ENCODE measurements at regions not wholly inside any gene's neighbourhood (a gene's known extent, or its start where the extent isn't known, plus 50 kb on each side); places are given as distances from the start of the nearest gene placed in this dataset.
"Not testable (repeated sequence)": the region's sequence is repeated elsewhere in the genome, so short reads cannot be mapped to it uniquely, and the experiment has no call there.

DNA sequence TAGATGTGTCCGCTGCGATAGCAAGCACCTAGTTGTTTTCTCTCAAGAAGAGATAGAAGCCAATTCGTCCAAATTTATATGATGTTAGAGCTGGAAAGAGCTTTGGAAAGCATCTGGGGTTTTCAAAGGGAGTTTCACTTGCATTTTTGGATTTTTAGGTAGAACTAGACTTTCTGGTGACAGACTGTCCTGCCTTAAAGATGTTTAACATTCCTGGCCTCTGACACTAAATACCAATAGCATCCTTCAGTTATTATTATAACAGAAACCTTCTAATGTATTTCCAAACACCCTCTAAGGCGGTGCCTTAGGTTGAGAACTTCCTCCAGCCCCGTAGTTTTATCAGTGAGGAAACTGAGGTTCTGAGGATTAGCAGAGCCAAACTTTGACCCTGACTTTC is 305.3 kb downstream of the SATB1 start:
- peak; percentile 33 for DNase-seq

DNA sequence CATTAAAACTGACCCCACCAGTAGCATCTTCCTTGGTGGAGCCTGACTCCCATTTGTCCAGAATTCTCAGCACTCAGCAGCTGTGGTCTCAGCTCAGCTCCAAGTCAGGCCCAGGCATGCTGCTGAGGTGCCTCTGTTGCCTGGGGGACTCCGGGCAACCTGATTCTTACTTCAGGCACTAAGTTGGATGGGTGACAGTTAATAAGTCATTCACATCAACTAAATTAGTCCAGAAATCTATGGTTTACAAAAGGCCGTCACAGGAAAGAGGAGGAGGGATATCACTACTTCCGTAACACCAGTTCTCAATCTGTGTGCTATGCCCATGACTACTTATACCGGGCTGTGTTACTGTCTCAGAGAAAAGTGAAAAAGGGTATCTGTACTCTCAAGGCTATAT is 310.2 kb downstream of the SATB1 start:
- DNase-seq = no peak

DNA sequence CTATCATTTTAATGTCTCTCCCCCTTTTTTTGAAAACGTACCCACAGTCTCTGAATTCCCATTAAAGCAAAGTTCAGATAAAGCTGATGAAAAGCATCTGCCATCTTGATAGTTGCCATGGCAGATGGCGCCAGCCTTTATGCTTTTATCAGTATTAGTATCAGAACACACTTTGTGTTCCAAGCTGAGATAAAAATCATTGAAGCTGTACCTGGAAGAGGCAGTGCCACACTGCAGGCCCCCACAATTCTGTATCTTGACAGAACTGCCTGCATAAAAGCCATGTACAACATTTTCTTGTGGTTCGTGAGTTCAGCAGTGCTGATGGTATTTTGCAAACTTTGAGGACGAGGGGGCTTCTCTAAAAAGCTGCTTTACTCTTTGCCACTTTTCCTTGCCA is 311.7 kb downstream of the SATB1 start:
- no peak for DNase-seq

DNA sequence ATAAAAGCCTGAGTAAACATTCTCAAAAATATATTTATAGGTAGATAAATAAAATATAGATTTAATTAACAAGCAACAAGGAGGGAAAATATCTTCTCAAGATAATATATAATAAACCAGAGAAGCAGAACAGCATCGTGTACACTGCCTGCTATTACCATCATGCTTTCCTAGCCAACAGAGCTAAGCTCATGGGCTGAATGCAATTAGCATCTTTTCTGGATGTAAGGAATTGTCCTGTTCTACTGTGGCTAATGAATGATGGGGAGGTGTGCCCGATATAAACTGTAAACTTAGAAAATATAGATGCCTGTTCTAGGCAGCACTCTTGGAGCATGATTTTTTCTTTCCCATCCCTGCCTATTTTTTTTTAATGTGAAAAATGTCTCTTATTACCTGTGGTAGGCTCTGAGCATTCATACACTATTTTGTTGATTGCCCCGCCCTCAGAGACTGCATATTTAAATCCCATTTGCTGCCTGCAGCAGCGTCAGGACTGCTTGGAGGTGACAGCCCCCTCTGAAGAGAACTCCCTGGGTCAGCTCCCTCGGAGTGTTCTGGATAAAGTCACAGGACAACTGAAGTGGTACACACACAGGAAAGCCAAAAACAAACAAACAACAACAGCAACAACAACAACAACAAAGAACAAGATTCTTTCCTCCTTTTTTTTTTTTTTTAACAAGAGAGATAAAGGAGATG is 312.3 kb downstream of the SATB1 start:
- no peak for DNase-seq

DNA sequence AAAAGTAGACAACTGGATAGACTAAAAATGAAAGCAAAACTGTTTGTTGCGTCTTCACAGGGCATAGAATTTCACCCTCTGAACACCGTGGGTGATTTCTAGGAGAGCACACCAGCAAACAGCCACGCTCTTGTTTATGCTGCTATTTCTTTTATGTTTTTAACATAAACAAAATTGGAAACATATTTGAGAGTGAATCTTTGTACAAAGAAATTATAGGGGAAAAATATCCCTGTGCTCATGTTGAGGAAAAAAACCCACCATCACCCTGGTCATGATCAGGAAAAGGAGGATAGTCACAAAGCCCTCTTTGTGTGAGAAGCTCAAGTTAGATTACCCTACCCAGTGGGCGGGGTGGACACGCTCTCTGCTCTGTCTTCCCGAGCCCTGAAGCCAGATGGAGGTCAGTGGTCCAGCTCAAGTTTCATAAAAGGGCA is 313.3 kb downstream of the SATB1 start:
- peak; percentile 13 for DNase-seq

DNA sequence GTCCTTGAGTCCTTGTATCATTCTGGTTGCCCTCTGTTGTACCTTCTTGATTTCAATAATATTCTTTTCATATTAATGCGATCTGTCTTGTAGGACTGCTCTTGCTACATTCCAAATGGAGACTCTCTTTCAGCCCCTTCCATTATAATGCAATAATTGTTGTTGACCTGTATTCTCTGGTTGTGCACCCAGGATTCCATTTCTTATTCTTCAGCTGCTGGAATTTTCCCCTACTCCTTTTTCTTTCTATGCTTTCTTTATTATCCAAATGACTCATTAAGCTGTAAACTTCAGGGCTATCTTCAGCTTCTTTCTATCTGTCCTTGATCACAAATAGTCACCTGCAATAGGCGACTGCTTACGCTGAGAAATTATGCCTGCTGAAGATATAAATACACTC is 321.5 kb downstream of the SATB1 start:
- no peak for DNase-seq

DNA sequence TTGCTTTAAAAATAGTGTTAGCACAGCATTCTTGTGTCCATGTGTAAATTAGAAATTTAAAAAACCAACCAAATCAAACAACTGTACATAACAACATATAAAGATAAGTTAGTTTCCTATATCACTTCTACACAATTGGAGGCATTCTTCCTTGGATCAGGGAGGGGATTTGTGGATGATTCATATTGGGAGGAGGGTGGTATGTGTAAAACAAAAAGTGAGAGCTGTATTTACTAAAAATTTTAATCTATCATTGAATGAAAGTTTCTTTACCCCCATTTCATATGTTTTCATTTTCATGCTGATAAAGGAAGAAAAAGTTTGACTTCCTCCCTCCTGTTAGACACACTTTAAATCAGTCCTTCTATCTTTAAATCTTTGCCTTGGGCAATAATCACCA is 325.0 kb downstream of the SATB1 start:
- DNase-seq = peak; percentile 16

DNA sequence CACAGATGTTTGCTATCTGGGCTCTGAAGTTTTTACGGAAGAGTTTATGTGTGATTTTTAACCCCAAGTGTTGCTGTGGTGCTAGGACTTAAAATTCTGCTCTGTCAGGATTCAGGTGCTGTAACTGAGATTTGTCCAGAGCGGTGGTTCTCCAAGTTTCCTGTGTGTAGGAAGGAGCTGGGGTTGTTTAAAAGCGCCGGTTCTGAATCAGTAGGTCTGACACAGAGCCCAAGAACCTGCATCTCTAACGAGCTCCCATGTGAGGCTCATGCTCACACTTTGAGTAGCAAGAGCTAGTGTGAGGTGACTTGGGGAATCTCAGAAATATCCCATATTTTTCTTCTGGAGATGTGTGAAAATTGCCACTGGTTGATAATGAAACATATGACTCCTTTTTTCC is 325.5 kb downstream of the SATB1 start:
- DNase-seq = no peak

DNA sequence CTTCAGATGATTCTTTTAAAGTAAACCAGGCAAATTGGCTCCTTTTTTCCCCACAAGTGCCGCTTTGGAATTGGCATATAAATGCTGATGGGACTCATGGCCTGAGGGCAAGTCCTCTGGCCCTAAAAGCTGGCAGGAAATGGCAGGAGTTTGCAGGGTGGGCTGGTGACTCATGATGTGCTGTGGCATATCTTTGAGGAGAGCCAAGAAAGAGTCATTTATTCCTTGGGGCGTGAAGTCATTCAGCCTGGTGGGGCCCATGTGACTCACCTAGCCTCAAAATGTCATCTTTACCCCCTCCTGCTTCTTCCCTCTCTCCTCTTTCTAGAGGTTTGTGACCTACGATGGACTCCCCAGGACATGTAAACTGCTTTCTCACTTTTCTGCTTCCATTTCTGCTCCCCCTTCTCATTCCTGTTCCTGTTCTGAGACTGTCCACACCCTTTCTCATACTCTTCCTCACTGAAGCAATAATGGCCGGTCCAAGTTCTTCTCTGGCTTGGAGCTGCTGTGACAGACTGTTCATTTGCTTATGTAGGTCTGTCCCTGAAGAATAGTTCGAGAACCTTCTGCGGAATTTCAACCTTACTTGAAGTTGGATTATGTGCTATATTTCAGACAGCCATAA is 326.1 kb downstream of the SATB1 start:
- DNase-seq = peak; percentile 83

DNA sequence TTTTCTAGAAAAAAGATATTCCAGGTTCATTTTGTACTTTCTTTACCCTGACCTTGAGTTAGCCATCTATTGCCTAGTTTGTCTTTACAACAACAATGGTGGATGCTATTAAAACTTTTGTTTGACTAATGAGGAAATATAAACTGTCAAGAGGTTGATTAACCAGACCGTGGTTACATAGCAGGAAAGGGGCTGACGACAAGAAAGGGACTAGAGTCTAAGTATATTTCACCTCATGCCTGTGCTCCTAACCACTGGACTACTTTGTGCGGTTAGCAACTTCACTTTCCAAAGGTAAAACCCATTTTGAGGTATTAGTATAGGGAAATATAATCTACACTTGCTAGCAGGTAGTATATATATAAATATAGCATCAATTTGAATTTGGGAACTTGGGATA is 327.1 kb downstream of the SATB1 start:
- DNase-seq = no peak

DNA sequence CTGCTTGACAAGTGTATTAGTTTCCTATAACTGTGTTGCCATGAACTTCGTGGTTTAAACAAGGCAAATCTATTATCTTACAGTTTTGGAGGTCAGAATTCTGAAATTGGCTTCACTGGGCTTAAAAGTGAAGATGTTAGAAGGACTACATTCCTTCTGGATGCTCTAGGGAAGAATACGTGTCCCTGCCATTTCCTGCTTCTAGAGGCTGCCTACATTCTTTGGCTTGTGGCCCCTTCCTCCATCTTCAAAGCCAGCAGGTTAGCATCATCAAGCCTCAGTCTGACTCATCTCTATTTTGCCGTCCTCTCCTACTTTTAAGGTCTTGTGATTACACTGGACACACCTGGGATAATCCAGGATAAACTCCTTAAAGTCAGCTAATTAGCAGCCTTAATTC is 327.7 kb downstream of the SATB1 start:
- no peak for DNase-seq

DNA sequence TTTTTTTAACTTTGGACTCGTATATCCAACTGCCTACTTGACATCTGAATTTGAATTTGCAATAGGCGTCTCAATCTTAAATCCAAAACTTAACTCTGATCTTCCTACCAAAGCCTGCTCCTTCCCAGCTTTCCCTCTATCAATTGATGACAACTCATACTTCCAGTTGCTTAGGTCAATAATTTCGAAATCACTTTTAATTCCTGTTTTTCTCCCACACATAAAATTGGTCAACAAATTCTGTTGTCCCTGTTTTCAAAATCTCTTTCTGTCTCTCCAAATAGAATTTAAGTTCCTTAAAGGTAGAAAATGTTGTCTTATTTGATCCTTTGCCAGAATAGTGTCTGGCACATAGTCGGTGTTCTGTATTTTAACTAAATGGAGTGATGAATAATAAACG is 332.4 kb downstream of the SATB1 start:
- DNase-seq = no peak

DNA sequence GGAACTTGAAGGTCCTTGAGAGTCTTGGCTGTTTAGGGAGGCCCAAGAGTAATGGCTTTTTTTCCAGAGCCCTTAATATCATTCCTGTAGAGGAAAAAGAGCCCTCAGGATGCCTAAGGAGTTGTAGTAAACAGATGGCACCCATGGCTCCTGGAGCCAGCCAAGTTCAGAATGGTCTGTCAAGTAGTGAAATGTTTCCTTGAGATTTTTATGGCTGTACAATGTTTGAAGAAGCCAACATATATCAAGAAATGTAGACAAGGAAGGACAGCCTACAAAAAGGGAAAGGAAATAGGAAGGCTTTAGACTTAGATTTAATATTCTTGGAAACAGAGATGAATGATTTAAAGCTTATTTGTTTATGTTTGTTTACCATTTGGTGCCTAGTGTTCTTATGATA is 334.8 kb downstream of the SATB1 start:
- no peak for DNase-seq

DNA sequence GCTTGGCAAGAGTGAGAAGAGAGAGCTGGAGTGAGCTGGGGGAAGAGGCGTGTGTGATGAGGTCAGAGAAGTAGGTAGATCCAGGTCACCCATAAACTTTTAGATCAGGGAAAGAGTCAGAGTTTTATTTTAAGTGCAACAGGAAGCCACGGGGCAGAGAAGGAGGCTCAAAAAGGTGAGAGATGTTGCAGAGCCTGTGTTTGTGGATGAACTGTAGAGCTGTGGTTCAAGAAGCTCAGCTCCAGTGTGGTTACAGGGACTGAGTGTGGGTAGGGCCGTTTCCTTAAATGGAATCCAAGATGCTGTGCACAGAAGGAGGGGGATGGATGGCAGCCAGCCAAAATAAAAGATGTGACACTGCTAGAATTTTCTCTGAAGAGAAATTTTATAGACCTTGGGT is 337.2 kb downstream of the SATB1 start:
- DNase-seq = peak; percentile 12

DNA sequence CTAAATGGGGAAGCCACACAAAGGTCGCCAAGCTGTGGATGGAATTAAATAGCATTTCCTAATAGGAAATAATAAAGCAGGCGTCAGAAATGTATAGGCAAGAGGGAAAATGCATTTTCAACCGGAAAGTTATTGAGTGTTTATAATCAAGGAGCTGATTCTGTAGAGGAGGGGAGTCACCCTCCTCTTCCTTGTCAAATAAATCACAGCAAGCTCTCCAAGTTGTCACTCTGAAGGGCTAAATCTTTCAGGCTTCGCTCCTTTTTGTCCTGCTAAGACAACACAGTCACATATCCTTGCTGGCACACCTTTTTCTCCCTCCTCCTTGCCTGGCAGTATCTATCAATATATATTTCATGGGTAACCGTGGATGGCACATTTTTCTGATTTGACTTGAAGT is 338.4 kb downstream of the SATB1 start:
- DNase-seq = no peak

DNA sequence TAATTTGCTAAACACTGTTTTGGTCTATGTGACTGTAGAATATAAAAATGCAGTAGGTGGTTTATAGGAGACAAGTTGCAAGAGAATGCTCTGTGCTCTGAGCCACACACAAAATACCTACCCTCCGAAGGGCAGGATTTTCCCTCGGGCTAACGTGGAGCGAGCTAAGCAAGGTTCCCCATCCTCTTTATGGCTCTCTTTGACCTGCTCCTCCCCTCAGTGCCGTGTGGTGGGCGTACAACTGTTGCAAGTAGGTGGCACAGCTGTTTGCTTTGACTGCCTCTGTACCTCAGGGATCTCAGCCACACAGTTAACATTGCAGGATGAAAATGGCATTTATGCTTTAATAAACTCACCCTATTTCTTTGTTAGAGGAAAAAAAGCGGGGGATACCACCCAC is 339.1 kb downstream of the SATB1 start:
- DNase-seq = no peak

DNA sequence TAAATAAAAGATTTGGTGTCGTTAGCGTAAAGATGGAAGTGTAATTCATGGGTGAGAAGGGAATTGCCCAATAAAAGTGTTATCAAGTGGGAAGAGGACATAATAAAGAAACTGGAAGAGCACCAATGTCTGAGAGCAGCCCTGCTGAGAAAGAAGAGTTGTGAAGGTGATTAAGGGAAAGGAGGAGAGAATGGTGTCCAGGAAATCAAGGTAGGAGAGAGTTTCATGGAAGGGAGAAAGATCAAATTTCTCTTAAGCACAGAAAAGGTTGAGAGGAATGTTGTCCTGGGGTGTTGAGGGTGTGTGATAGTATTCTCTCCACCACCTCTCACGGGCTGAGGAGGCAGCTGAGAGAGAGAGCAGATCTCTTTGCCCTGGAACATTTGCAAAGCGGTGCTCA is 339.7 kb downstream of the SATB1 start:
- DNase-seq = no peak

DNA sequence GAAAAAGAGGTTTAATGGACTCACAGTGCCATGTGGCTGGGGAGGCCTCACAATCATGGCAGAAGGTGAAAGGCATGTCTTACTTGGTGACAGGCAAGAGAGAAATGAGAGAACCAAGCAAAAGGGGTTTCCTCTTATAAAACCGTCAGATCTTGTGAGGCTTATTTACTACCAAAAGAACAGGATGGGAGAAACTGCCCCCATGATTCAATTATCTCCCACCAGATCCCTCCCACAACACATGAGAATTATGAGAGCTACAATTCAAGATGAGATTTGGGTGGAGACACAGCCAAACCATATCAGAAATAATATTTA is 340.8 kb upstream of the TBC1D5 start:
- not testable (repeated sequence) for DNase-seq

DNA sequence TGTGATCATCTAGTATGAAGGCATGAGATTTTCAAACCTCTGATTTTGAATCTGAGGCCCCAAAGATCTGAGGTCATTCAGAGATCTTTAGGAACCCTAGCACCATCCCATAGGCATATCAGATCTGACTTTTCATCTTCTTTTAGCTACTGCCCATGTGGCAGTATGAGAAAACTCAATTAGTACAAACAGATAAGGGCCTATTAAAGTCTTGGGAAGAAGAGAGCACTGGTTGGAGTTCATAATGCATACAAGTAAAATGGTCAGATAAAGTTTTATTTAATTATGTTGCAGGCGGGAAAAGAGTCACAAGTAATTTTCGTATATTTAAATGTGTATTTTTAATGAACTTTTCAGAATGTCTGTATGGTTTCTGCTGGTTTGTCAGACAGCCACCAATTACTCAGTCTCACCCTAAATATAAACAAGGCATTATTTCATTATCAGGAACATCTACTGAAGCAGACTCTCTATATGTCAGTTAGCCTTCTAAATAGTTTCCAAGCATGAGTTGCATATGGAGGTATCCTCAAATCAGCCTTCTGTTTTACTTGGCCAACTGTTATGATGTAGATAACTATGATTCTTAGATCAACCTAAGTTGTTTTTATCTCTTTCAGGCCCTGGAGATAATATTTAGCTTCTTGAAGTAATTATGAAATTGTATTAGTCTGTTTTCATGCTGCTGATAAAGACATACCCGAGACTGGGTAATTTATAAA is 340.3 kb upstream of the TBC1D5 start:
- DNase-seq = no peak

DNA sequence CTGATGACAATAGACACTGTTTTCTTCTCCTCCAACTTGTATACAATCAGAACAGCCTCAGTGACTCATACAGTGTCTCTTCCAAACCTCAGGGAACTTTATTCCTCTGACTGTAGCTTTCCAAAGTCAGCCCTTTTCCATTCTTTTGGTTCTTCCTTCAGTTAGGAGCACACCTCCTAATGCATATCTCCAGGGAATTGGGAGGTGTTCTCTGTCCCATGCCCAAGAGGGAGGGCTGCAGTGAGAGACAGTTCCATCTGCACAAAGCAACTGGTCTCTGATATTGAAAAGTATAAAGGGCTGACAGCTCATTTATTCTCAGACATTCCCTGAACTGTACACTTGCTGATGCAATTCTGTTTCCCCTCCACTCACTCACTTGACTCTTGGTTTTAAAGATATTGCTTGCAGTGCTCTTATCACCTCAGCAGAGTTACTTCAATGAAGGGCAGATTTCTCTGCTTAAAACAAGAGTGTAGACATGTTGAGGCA is 337.8 kb upstream of the TBC1D5 start:
- DNase-seq = peak; percentile 59

DNA sequence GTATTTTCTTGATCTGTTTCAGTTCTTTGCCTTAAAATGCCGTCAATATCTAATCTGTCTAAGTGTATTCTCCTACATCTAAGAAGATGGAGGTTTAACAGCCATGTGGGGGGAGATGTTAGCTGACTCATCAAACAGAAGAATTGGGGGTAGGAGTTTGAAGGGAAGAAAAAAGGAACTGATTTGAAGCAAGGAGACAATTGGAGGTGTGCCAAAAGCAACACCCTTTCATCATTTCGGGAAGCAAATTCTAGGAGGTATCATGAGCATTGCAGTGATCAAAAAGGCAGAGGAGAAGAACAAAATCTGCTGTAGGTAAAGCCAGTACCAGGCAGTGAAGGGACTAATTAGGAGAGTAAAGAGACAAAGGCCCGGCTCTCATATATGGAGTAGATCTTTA is 337.3 kb upstream of the TBC1D5 start:
- peak; percentile 61 for DNase-seq

DNA sequence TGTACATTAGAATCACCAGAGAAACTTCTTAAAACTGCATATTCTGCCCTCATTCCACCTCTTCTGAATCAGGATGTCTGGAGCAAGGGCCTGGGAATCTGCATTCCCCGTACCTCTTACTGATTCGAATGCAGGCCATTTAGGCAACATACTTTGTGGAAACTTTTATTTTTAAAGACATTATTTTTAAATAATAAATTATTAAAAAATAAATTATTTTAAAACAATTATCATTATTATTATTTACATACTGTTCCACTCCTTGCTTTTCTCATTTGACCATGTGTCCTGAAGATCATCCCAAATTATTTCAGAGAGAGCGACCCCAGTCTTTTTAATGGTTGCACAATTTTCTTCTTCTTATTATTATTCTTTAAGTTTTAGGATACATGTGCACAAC is 336.6 kb upstream of the TBC1D5 start:
- no peak for DNase-seq

DNA sequence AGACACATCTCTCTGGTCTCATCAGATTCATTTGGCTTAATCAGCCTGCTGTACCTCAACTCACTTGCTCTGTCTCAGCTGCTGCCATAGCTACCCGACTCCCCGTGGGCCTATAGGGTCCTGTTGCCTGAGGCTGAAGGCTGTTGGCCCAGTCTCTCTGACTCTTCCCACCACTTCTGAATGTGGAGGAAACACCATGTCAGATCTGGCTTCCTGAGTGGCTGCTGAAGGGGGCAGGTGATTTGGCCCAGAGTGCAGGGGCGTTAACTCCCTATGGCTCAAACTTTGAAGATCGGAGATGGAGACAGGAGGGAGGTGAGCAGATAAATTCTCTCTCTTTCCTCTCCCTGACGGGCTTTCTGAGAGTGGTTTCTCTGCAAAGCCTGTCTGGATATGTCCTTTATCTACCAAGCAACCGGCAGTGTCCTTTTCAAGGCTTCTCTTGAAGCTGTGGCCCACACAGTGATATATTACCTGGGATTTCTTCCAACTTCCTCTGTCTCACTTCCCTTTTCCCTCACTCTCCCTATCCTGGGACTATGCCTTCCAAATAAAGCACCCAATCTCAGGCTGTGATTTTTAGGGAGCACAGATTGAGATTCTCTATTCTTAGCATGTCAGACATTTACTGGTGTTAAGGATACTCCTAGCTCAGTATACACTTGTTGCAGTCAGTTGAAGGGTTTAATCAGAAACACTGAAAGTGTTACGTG is 334.9 kb upstream of the TBC1D5 start:
- no peak for DNase-seq

DNA sequence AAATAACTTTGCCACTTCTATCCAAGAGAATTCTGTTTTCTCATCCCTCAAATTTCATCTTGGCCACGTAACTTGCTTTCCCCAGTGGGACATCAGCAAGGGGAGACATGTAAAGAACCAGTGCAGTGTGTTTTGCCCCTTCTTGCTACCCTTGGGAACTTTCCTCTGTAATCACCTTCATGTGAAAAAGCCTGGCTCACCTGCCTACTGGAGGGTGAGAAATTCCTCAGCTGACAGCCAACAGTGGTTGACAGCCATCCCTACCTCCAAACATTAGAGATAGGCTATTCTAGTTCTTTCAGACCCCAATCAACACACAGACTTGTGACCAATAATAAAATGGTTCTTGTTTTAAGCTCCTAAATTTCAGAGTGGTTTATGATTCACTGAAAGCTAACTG is 333.9 kb upstream of the TBC1D5 start:
- no peak for DNase-seq
